Panc1 (cell line): ENCODE measurements at regions not wholly inside any gene's neighbourhood (a gene's known extent, or its start where the extent isn't known, plus 50 kb on each side); places are given as distances from the start of the nearest gene placed in this dataset.

Experiments used
- TCF7L2 ChIP-seq: IDR thresholded peaks from 2 replicates; pipeline ENCODE4 v1.6.1; 2011; ENCODE audit warnings: mild to moderate bottlenecking, low read depth, low read length, inconsistent platforms
- TF ChIP-seq, protein P1 (sequence below): fragments of 450-650 bp; IDR thresholded peaks from 2 replicates; pipeline ENCODE4 v1.5.1; 2017; ENCODE audit warnings: mild to moderate bottlenecking

DNA sequence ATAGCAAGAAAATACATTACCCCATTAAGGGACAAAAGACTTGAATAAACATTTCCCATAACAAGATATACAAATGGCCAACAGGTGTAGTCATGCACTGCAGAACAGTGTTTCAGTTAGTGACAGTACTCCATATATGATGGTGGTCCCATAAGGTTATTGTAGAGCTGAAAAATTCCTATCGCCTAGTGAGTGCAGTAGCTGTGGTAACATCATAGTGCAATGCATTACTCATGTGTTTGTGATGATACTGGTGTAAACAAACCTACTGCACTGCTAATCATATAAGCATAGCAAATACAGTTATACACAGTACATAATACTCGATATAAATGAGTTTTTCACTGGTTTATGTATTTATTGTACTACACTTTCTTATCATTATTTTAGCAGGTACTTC, 168.7 kb downstream of the C12orf75 start:
- TF ChIP-seq, protein P1, sequence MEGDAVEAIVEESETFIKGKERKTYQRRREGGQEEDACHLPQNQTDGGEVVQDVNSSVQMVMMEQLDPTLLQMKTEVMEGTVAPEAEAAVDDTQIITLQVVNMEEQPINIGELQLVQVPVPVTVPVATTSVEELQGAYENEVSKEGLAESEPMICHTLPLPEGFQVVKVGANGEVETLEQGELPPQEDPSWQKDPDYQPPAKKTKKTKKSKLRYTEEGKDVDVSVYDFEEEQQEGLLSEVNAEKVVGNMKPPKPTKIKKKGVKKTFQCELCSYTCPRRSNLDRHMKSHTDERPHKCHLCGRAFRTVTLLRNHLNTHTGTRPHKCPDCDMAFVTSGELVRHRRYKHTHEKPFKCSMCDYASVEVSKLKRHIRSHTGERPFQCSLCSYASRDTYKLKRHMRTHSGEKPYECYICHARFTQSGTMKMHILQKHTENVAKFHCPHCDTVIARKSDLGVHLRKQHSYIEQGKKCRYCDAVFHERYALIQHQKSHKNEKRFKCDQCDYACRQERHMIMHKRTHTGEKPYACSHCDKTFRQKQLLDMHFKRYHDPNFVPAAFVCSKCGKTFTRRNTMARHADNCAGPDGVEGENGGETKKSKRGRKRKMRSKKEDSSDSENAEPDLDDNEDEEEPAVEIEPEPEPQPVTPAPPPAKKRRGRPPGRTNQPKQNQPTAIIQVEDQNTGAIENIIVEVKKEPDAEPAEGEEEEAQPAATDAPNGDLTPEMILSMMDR: no peak
- TF ChIP-seq TCF7L2: no peak
